ENCODE measurements at regions not wholly inside any gene's neighbourhood (a gene's known extent, or its start where the extent isn't known, plus 50 kb on each side); places are given as distances from the start of the nearest gene placed in this dataset.

DNA sequence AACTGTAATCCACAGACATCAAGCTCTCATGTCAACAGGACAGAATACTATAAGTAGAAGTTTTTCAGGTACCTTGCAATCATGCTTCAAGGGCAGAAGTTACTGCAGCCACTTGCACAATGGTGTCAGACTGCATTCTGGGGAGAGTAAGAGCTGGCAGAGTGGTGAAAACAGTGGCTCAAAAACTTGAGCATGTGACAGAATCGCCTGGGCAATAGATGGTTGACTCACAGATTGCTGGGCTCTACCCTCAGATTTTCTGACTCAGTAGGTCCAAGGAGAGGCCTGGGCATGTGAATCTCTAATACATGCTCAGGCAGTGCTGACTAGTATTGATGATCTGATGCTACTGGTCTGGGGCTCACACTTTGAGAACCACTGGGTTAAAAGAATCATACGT lies 187.8 kb downstream of the TBX5 start:
- no peak for TF ChIP-seq POLR2A (IDR thresholded peaks at IDR 0.05)
- no peak for TF ChIP-seq CTCF (IDR thresholded peaks at IDR 0.05)

Measured in lower leg skin (tissue), 3 donors.